Mesothelial cell of epicardium (in vitro differentiated cells): ENCODE measurements at regions not wholly inside any gene's neighbourhood (a gene's known extent, or its start where the extent isn't known, plus 50 kb on each side); places are given as distances from the start of the nearest gene placed in this dataset.

ENCODE experiments used
- DNase-seq, 2 experiments: peaks; one replicate each; pipeline ENCODE4 v3.0.0; 2021; ENCODE audit warnings: low spot score in 2 of 2; ENCODE audit not compliant: unreplicated experiment in 2 of 2
- H3K27ac Mint-ChIP-seq: 2 replicates; pipeline ENCODE4 v1.8.0; 2021; ENCODE audit warnings: mixed read lengths
- H3K27me3 Mint-ChIP-seq: 2 replicates; pipeline ENCODE4 v1.8.0; 2021; ENCODE audit warnings: low read depth, mixed read lengths
- H3K36me3 Mint-ChIP-seq: 2 replicates; pipeline ENCODE4 v1.8.0; 2021; ENCODE audit warnings: mixed read lengths
- H3K4me1 Mint-ChIP-seq: 2 replicates; pipeline ENCODE4 v1.8.0; 2021; ENCODE audit warnings: mixed read lengths
- H3K4me3 Mint-ChIP-seq: 2 replicates; pipeline ENCODE4 v1.8.0; 2021; ENCODE audit warnings: mild to moderate bottlenecking, moderate library complexity, mixed read lengths
- H3K9me3 Mint-ChIP-seq: 2 replicates; pipeline ENCODE4 v1.8.0; 2021; ENCODE audit warnings: mixed read lengths
- CTCF ChIP-seq: fragments of 200-600 bp; sonication (generic); IDR thresholded peaks from one replicate; pipeline ENCODE4 v1.5.0; 2021; ENCODE audit warnings: antibody characterized with exemption; ENCODE audit not compliant: unreplicated experiment

- no peak for TF ChIP-seq CTCF
- H3K9me3 Mint-ChIP-seq: peaks cover 8% of the 10 kb centered on the region
- H3K36me3 Mint-ChIP-seq: no peaks in the 10 kb centered on the region
- H3K4me3 Mint-ChIP-seq: no peak overlapping the region
- H3K4me1 Mint-ChIP-seq: peaks cover 4% of the 10 kb centered on the region
- DNase-seq: no peak
- peaks cover 7% of the 10 kb centered on the region for H3K27me3 Mint-ChIP-seq
- H3K27ac Mint-ChIP-seq: no peak overlapping the region
Observed at GRCh38 chr2:18454692-18455235, 105.7 kb downstream of the RDH14 start.

- Mint-ChIP-seq H3K27me3 (peaks cover 4% of the 10 kb centered on the region), H3K4me1 (peaks cover 11% of the 10 kb centered on the region), H3K4me3 (no peak overlapping the region), H3K27ac (no peak overlapping the region), H3K9me3 (no peaks in the 10 kb centered on the region), H3K36me3 (no peaks in the 10 kb centered on the region)
- no peak for TF ChIP-seq CTCF
- DNase-seq: no peak
Observed at GRCh38 chr2:18446715-18447114, 113.7 kb downstream of the RDH14 start.

GRCh38 chr2:18445433-18446320 lies 114.8 kb downstream of the RDH14 start:
- H3K9me3 Mint-ChIP-seq: no peaks in the 10 kb centered on the region
- DNase-seq: no peak
- H3K36me3 Mint-ChIP-seq: no peaks in the 10 kb centered on the region
- H3K4me1 Mint-ChIP-seq: peaks cover 16% of the 10 kb centered on the region
- no peak overlapping the region for H3K27ac Mint-ChIP-seq
- H3K4me3 Mint-ChIP-seq: no peak overlapping the region
- peaks cover 4% of the 10 kb centered on the region for H3K27me3 Mint-ChIP-seq
- no peak for TF ChIP-seq CTCF

- no peak overlapping the region for H3K27ac Mint-ChIP-seq
- no peak overlapping the region for H3K4me3 Mint-ChIP-seq
- peaks cover 4% of the 10 kb centered on the region for H3K27me3 Mint-ChIP-seq
- H3K4me1 Mint-ChIP-seq: peaks cover 16% of the 10 kb centered on the region
- no peaks in the 10 kb centered on the region for H3K36me3 Mint-ChIP-seq
- no peaks in the 10 kb centered on the region for H3K9me3 Mint-ChIP-seq
- DNase-seq: no peak
- no peak for TF ChIP-seq CTCF
Observed at GRCh38 chr2:18444806-18445205, 115.6 kb downstream of the RDH14 start.

- no peak for DNase-seq
- peak overlapping the region; percentile 13 for H3K27ac Mint-ChIP-seq
- no peak overlapping the region for H3K4me3 Mint-ChIP-seq
- H3K4me1 Mint-ChIP-seq: peaks cover 18% of the 10 kb centered on the region
- H3K36me3 Mint-ChIP-seq: no peaks in the 10 kb centered on the region
- peaks cover 4% of the 10 kb centered on the region for H3K27me3 Mint-ChIP-seq
- H3K9me3 Mint-ChIP-seq: peaks cover 5% of the 10 kb centered on the region
- no peak for TF ChIP-seq CTCF
Observed at GRCh38 chr2:18441583-18441982, 118.9 kb downstream of the RDH14 start.
